NCI-H446 (cell line): ENCODE measurements at regions not wholly inside any gene's neighbourhood (a gene's known extent, or its start where the extent isn't known, plus 50 kb on each side); places are given as distances from the start of the nearest gene placed in this dataset.
"Not testable (repeated sequence)": the region's sequence is repeated elsewhere in the genome, so short reads cannot be mapped to it uniquely, and the experiment has no call there.

Experiments
- DNase-seq, 2 experiments: peaks; one replicate each; lab custom pipeline; 2025; lab: John Stamatoyannopoulos, UW

DNA sequence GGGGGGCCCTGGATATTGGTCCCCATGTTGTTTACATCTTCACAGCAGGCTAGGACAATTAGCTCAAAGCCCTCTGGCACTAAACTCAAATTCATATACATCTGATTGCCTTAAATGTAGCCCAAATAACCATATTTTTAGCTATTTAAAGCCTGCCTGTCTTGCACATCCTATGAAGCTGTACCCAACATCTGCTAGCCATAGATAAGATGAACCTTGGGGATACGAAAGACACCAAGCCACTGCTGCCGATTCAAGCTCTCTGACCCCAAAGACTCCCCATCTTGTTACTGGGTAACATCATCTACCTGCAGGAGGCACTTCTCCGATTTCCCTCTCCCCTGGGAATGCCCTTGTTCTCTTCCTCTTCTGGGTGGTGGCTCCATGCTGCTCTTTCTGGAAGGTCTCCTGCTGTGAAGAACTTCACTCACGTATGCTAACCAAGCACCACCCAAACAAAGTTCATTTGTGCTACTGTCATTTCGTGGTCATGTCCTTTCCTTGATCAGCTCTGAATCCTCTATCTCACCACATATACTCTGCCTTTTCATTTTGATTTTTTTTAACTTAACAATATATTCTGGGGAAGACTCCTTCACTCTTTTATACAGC is 107.7 kb upstream of the ATXN3L start:
- DNase-seq, result no peak

- no peak for DNase-seq
These were observed 100.8 kb upstream of the ATXN3L start for GRCh38 chrX:13420545-13421183.

DNA sequence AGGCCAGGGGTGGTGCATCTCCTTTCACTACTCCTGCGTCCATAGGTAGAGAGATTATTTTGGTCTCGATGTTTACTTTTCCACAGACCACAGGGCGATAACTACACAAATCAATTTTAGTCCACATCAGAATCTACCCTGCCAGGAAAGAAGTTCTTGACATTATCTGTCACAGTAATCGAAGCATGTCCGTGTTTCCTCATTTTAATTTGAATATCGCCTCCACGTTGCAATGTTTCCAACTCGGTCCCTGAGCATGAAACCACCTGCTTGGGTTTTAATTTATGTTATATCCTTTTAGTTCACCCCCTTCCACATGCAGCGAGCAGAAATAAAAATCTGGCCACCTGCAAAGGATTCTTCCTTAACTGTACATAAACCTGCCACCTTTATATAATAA is 100.1 kb upstream of the ATXN3L start:
- no peak for DNase-seq

DNA sequence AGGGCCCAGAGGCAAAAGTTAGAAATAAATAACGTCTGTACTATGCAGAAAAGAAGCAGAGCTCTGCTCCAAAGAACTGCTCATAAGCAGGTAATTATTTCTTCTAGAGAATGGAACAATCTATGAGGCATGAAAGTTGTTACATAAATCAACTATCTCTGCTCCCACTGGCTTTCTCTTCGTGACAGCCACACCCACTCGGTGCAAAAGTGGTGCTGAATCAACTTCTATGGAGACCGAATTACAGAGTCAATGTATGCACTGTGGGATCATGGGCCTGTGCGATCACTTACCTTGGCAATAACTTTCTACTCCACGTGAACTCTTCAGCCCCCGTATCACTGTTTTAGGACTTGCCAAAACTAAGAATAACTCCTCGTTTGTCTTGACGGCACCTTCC is 99.4 kb upstream of the ATXN3L start:
- DNase-seq, result no peak

DNA sequence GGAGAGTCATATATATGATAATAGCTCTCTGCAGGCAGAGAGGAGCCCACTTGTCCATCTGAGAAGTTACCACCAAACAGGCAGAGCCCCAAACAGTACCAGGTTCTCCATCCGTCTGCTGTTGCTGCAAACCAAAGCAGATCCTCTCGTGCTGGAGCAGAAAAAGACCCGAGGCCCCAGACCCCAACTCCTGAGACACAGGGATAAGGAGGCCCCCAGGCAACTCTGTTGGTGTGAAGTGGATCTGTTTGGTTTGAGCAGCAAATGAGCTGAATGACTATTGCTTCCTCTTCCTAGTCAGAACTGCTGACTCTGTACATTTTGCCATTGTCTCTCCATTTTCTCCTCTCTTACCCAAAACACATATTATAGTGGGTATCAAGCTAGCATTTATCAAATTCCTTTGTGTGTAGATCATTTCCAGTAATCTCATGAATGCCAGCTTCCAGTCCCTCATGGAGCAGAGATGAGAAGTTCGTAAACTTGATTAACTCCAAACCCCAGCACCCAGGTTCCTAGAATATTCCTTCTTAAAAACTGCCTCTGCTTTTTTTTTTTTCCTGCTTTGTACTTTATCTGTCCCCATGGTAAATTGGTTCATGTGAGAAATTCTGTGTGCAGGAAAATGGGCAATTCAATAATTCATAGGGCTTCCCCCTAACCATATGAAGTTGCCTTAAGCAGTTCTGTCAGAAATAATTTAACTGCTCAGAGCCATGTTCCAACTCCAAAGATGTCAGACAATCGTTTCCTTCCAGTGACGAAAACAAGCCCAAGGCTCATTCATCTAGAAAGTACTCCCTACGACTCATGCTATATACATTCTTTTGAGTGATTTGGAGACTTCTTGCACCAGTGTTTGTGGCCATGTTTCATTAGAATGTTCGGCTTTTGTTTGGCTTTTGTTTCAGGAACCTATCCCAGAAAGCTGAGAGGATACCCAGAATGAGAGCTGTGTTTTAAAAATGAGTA is 98.6 kb upstream of the ATXN3L start:
- DNase-seq, result no peak

GRCh38 chrX:13415509-13415908 is 95.7 kb upstream of the ATXN3L start:
- no peak for DNase-seq

- no peak for DNase-seq
These were observed 94.3 kb upstream of the ATXN3L start for GRCh38 chrX:13414006-13414647.

- no peak for DNase-seq
These were observed 92.4 kb upstream of the ATXN3L start for GRCh38 chrX:13412208-13412600.

DNA sequence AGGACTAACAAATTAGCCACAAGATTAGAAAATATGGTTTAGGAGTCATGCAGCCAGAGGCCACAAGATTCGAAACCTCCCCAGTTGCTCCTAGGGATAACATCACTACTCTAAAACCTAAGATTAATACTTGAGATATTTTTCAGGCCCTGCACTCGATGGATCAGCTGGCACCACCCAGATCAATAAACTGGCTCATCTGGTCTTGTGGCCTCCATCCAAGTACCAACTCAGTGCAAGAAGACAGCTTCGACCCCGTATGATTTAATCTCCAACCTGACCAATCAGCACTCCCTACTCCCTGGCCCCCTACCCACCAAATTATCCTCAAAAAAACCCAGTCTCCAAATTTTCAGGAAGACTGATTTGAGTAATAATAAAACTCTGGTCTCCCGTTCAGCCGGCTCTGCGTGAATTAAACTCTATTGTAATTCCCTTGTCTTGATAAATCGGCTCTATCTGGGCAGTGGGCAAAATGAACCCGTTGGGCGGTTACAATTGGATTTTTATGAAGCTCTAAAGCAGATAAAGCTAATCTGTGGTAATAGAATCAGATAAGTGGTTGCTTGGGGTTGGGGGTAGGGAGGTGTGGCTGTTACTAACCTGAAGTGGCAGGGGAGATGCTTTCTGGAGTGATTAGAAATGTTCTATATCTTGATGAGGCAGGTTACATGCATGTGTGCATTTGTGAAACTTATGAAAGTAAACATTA is 91.8 kb upstream of the ATXN3L start:
- DNase-seq, result peak in 1 of 2 experiments; percentile 13

- DNase-seq, result not testable (repeated sequence)
These were observed 88.7 kb upstream of the ATXN3L start for GRCh38 chrX:13408599-13408998.

- not testable (repeated sequence) for DNase-seq
These were observed 84.9 kb upstream of the ATXN3L start for GRCh38 chrX:13404777-13405176.

GRCh38 chrX:13404364-13404763 is 84.5 kb upstream of the ATXN3L start:
- DNase-seq, result no peak

DNA sequence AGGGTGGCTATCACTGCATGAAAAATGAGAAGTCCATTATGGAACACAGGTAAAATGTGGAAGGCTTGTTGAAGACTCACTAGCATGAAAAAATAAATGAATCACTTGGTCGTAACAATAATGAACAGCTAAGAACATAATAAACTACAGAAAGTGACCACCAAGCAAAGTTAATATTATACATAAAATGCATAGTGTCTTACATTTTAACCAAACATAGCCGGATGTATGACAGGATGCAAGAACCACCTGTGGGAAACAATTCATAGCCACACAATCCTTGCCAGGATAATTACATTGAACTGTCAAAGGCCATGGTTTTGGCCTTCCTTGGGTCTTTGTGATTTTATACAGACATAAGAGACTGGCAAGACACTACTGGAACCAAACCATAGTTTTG is 81.9 kb upstream of the ATXN3L start:
- no peak for DNase-seq

DNA sequence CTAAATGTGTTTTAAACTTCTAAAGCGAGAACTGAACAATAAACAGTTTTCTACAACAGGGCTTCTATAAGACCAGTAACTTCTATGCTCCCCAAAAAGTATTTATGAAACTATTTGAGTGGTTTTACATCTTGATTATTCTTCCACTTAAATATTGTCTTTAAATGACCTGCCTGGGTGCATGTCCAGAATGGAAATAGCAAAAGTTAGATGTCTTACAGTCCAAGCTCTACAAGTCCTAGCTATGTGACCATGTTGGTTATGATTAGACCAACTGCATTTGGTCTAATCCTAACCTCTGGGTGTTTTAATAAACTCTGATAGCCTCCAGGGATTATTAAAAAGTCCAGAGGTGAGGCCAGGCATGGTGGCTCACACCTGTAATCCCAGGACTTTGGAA is 79.0 kb upstream of the ATXN3L start:
- no peak for DNase-seq

DNA sequence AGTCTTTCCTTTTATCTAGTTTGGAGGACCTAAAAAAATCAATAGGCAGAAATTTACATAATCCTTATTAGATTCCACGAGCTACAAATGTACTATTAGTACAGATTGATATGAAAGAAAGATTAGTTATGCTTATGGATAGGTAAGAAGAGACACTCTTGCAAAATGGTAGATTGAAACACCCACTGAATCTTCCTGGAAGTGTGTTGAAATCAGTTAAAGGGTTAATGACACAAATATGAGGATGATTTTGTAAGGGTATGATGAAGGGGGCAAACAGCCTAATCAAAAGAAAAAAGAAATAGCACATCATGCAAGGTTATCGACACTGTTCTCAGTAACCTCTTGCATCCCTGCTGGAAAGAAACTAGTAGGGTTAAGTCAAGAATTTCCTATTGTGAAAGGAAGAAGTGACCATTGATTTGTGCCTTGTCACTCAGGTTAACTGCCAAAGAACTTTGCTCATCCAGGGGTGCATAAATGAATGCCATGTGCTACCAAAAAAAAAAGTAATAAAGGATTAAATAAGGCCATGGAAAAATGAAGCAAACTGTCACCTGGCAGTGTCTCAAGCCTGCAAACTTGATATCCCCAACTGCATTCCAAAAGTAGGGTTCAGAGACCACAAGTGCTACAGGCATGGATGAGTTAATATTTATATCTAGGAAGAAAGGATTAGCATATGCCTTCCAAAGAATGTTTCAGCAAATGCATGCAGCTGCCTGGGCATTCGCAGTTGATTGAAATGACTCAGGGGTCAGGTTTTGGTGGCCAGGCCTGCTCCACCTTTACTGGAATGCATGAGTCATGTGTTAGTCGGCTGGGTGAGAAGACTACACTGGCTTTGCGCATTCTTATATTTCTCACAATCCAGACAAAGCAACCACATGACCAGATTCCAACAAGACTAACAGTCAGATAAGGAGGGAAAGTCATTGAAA is 78.3 kb upstream of the ATXN3L start:
- DNase-seq, result peak in 1 of 2 experiments; percentile 15

DNA sequence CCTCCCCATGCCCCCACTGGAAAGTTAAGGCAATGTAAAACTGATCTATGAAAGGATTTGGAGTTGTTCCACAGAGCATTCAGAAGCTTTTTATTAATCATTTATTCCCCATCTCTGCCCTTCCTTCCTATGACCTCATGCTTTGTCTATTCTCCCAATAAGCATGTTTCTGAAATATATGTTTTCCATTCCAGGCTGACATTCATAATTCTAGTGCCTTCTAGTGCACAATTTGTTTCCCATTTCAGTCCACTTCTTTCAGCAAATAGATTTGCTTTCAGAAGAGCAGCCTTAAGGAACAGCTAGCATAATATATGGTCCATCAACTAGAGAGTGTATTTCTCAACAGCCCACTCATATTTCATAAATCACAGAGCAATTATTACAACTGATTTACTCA is 77.1 kb upstream of the ATXN3L start:
- DNase-seq, result no peak

DNA sequence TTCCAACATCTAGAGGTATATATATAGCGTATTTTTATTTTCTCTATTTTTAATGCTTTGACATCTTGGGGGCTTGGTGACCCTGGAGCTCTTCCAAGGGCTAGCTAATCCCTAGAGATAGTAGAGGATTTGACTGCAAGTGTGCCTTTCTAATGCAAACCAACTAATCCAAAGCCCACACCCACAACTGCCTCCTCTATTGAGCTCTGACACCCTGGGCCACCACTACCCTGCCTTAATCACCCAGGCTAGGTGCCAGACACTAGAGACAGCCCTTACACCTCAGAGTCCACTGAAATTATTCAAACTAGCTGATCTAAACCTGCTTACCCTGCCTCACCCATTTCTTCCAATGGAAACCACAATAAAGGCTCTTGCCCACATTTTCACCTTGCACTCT is 69.6 kb upstream of the ATXN3L start:
- no peak for DNase-seq

GRCh38 chrX:13387666-13388494 is 68.0 kb upstream of the ATXN3L start:
- peak in 1 of 2 experiments; percentile 32 for DNase-seq

GRCh38 chrX:13386636-13387035 is 66.8 kb upstream of the ATXN3L start:
- DNase-seq, result peak in 1 of 2 experiments; percentile 9

DNA sequence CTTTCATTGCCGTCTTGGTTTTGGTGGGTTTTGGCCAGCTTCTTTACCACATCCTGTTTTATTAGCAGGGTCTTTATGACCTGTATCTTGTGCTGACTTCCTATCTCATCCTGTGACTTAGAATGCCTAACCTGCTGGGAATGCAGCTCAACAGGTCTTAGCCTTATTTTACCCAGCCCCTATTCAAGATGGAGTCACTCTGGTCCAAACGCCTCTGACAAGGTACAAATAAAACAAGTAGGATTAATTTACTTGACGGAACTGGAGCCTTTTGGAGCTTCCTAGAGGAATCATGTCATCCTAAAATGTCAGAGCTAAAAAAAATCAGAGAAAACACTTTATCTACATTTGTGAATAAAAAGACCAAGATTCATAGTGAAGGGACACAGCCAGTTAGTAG is 66.2 kb upstream of the ATXN3L start:
- no peak for DNase-seq
